ENCODE measurements at regions not wholly inside any gene's neighbourhood (a gene's known extent, or its start where the extent isn't known, plus 50 kb on each side); places are given as distances from the start of the nearest gene placed in this dataset.
"Not testable (repeated sequence)": the region's sequence is repeated elsewhere in the genome, so short reads cannot be mapped to it uniquely, and the experiment has no call there.

DNA sequence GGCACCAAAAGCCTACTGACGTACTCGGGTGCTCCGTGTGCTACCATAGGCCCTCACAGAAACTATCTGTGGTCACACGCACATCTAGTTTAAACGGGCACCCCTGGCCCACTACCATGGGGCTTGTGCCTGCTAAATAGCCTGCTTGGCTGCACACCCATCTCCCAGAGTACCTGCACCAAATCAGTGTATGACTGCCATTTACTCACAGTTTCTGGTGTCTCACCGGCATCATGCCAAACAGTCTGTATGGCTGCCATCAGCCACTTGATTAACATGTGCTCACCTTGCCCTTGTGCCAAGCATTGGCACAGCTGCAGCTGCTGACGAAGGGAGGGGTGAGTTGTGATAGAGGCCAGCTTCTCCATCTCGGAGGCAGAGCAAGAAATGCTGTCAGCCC is 232.7 kb downstream of the IGSF11 start:
- DNase-seq (ENCODE audit: low read depth) = no peak
- TF ChIP-seq, protein P1, sequence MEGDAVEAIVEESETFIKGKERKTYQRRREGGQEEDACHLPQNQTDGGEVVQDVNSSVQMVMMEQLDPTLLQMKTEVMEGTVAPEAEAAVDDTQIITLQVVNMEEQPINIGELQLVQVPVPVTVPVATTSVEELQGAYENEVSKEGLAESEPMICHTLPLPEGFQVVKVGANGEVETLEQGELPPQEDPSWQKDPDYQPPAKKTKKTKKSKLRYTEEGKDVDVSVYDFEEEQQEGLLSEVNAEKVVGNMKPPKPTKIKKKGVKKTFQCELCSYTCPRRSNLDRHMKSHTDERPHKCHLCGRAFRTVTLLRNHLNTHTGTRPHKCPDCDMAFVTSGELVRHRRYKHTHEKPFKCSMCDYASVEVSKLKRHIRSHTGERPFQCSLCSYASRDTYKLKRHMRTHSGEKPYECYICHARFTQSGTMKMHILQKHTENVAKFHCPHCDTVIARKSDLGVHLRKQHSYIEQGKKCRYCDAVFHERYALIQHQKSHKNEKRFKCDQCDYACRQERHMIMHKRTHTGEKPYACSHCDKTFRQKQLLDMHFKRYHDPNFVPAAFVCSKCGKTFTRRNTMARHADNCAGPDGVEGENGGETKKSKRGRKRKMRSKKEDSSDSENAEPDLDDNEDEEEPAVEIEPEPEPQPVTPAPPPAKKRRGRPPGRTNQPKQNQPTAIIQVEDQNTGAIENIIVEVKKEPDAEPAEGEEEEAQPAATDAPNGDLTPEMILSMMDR (IDR thresholded peaks at IDR 0.05; ENCODE audit: insufficient read depth, low read depth, low read length) = no peak
- H3K4me3 ChIP-seq (ENCODE audit: low read depth, low read length) = no peak overlapping the region

DNA sequence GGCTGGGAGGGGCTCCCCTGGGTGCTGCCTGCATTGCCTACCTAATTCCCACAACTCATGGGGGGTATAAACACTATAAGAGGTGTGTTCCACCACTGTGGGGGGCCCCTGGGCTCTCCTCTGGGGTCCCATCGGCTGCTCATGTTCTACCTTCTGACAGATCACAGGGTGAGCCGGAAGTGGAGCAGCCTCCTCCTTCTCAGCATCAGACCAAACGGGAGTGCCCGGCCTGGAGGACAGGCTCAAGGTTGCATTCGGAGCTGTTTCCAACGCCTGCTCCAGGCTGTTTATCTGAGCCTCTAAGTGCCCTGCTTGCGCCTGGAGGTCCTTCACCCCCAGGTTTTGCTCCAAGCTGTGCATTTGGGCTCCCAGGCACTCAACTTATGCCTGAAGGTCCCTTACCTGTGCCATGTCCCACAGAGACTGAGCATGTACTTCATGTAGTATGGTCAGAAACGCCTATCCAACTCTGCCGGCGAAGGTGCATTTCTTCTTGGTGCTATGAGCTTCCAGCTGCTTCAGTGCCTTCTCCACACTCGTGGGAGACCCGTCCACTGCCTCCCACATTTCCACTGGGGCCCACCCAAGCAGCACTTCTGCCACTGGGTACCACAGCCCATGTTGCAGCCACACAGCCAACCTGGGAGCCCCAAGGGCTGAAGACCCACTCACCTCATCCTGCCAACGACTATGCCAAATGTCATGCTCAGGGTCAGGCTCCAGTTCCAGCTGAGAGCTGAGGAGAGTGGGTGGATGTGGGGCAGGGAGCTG is 232.1 kb downstream of the IGSF11 start:
- TF ChIP-seq, protein P1 (IDR thresholded peaks at IDR 0.05; ENCODE audit: insufficient read depth, low read depth, low read length) = no peak
- H3K4me3 ChIP-seq (ENCODE audit: low read depth, low read length) = no peak overlapping the region
- DNase-seq (ENCODE audit: low read depth) = no peak

DNA sequence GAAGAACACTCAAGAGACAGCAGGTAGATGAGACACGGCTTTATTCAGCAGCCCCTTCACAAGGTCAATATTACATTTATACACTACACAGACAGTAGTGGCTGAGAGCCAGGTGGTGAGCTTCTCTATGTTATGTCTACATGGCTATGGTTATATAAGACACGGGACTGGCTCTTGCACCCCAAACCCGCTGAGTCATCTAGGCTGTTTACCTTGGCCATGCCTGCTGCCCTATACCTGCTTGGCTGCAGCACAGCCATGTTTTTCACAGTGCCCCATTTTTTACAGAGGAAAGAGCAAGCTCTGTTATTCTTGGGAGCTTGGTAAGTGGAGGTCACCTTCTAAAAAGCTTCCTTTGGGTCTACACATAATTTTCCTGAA is 231.6 kb downstream of the IGSF11 start:
- TF ChIP-seq, protein P1 (IDR thresholded peaks at IDR 0.05; ENCODE audit: insufficient read depth, low read depth, low read length) = no peak
- DNase-seq (ENCODE audit: low read depth) = no peak
- H3K4me3 ChIP-seq (ENCODE audit: low read depth, low read length) = no peak overlapping the region

DNA sequence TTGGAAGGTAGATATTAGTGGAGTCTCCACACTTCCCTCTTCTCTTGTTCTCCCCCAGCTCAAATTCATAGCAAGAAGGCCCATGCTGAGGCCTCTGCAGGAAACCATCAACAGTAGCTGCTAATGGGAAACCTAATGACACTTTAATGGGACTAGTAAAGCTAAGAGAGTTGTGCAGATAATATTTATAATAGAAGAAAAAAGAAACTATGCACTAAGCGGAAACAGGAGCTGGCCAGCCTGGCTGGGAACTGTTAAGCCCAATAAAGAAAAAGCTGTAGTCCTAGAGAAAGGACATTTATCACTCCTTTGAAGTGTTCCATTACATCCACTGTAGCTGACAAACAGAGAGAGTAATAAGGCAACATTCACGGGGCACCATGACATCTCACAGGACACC is 229.6 kb downstream of the IGSF11 start:
- H3K4me3 ChIP-seq (ENCODE audit: low read depth, low read length) = no peak overlapping the region
- no peak for DNase-seq (ENCODE audit: low read depth)
- TF ChIP-seq, protein P1 (IDR thresholded peaks at IDR 0.05; ENCODE audit: insufficient read depth, low read depth, low read length) = no peak

DNA sequence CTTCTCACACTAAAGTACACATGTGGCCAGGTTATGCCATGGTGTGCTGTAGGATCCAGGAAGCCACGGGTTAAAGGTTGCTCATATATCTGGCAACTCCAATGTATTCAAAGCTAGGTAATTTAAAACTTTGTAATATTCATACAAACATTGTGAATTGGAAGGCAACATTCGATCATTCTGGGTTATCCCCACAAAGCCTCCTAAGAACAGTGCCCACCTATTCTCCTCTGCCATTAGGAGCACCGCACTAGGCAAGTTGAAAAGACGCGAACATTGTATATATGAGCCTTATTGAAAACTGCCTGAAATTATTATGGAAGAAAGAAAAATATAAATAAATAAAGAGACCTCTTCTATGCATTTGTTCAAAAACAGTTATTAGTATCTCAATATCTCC is 228.2 kb downstream of the IGSF11 start:
- H3K4me3 ChIP-seq (ENCODE audit: low read depth, low read length) = no peak overlapping the region
- no peak for DNase-seq (ENCODE audit: low read depth)
- TF ChIP-seq, protein P1 (IDR thresholded peaks at IDR 0.05; ENCODE audit: insufficient read depth, low read depth, low read length) = no peak

DNA sequence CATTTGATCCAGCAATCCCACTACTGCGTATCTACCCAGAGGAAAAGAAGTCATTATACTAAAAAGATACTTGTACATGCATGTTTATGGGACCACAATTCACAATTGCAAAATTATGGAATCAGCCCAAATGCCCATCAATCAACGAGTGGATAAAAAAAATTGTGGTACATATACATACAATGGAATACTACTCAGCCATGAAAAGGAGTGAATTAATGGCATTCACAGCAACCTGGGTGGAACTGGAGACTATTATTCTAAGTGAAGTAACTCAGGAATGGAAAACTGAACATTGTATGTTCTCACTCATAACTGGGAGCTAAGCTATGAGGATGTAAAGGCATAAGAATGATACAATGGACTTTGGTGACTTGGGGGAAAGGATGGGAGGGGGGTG is 227.3 kb downstream of the IGSF11 start:
- H3K4me3 ChIP-seq (ENCODE audit: low read depth, low read length); DNase-seq (ENCODE audit: low read depth): not testable (repeated sequence)

DNA sequence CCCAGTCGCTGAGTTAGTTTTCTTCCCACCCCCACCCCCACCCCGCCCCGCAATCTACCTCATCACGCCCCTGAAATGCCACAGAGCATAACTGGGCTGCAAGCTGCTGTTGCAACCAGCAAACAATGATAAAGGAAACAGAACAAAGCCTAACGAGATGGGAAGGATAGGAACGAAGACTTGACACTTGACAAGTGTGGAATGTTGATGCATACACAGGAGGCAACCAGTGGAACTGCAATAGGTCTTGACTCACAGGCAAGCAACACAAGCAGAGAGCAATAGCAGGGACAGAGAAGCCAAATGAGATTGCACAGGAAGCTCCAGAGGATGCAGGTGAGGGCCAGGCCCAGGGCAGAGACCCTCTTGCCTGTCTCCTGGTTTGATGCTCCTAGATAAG is 225.9 kb downstream of the IGSF11 start:
- H3K4me3 ChIP-seq (ENCODE audit: low read depth, low read length) = no peak overlapping the region
- TF ChIP-seq, protein P1 (IDR thresholded peaks at IDR 0.05; ENCODE audit: insufficient read depth, low read depth, low read length) = no peak
- DNase-seq (ENCODE audit: low read depth) = no peak
